ENCODE measurements at regions not wholly inside any gene's neighbourhood (a gene's known extent, or its start where the extent isn't known, plus 50 kb on each side); places are given as distances from the start of the nearest gene placed in this dataset.

DNA sequence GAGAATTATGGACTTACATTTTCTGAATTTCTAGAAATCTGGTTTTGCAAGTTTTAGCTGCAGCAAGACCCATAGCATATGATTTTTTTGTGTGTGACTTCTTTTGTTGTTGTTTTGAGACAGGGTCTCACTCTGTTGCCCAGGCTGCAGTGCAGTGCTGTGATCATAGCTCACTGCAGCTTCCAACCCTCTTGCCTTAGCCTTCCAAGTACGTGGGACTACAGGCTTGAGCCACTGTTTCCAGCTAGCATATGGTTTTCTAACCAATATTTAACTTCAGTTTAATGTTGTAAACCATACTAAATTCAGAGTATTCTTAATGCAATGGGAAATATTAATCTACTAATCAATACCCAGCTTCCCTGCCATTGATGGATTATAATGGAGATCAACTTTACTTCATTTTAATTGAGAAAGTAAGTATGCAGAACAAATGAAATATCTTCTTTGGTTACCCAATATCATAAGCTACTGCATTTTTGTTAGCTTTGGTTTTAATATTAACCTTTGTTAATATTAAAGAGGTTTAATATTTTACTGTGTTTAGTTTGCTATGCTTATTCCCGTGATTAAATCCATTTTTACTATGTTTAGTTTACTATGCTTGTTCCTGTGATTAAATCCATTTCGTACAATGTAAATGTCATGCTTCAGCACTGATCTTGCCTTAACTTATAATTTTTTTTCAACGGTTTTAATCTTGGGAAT, 273.4 kb upstream of the TMEFF2 start:
- TF ChIP-seq, protein P1, sequence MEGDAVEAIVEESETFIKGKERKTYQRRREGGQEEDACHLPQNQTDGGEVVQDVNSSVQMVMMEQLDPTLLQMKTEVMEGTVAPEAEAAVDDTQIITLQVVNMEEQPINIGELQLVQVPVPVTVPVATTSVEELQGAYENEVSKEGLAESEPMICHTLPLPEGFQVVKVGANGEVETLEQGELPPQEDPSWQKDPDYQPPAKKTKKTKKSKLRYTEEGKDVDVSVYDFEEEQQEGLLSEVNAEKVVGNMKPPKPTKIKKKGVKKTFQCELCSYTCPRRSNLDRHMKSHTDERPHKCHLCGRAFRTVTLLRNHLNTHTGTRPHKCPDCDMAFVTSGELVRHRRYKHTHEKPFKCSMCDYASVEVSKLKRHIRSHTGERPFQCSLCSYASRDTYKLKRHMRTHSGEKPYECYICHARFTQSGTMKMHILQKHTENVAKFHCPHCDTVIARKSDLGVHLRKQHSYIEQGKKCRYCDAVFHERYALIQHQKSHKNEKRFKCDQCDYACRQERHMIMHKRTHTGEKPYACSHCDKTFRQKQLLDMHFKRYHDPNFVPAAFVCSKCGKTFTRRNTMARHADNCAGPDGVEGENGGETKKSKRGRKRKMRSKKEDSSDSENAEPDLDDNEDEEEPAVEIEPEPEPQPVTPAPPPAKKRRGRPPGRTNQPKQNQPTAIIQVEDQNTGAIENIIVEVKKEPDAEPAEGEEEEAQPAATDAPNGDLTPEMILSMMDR (conservative IDR thresholded peaks at IDR 0.05; ENCODE audit: low read depth, low read length) = no peak
- TF ChIP-seq EZH2 (IDR thresholded peaks at IDR 0.05; ENCODE audit: borderline replicate concordance, low read depth, low read length, poor library complexity, severe bottlenecking) = no peak
